ENCODE measurements at regions not wholly inside any gene's neighbourhood (a gene's known extent, or its start where the extent isn't known, plus 50 kb on each side); places are given as distances from the start of the nearest gene placed in this dataset.
"Not testable (repeated sequence)": the region's sequence is repeated elsewhere in the genome, so short reads cannot be mapped to it uniquely, and the experiment has no call there.

- Histone ChIP-seq H3K9me3 (no peaks in the 10 kb centered on the region), H3K4me3 (no peak overlapping the region), H3K36me3 (no peaks in the 10 kb centered on the region), H3K27me3 (no peaks in the 10 kb centered on the region), H3K4me1 (no peaks in the 10 kb centered on the region), H3K27ac (no peak overlapping the region)
- intact Hi-C loops (cut with DNase I), result no loop called here
- no peak for DNase-seq (ENCODE audit: low spot score in 2 of 2)
- TF ChIP-seq, protein P1, sequence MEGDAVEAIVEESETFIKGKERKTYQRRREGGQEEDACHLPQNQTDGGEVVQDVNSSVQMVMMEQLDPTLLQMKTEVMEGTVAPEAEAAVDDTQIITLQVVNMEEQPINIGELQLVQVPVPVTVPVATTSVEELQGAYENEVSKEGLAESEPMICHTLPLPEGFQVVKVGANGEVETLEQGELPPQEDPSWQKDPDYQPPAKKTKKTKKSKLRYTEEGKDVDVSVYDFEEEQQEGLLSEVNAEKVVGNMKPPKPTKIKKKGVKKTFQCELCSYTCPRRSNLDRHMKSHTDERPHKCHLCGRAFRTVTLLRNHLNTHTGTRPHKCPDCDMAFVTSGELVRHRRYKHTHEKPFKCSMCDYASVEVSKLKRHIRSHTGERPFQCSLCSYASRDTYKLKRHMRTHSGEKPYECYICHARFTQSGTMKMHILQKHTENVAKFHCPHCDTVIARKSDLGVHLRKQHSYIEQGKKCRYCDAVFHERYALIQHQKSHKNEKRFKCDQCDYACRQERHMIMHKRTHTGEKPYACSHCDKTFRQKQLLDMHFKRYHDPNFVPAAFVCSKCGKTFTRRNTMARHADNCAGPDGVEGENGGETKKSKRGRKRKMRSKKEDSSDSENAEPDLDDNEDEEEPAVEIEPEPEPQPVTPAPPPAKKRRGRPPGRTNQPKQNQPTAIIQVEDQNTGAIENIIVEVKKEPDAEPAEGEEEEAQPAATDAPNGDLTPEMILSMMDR (IDR thresholded peaks at IDR 0.05), result no peak
Measured at GRCh38 chr14:105978618-105979295, 452.4 kb downstream of the TMEM121 start.

- no peaks in the 10 kb centered on the region for H3K36me3 ChIP-seq
- TF ChIP-seq, protein P1 (IDR thresholded peaks at IDR 0.05), result no peak
- H3K27me3 ChIP-seq, result no peaks in the 10 kb centered on the region
- H3K27ac ChIP-seq, result no peak overlapping the region
- H3K4me3 ChIP-seq, result no peak overlapping the region
- no peak for DNase-seq (ENCODE audit: low spot score in 2 of 2)
- intact Hi-C loops (cut with DNase I), result no loop called here
- no peaks in the 10 kb centered on the region for H3K4me1 ChIP-seq
- H3K9me3 ChIP-seq, result no peaks in the 10 kb centered on the region
Measured at GRCh38 chr14:105979446-105979845, 453.1 kb downstream of the TMEM121 start.

GRCh38 chr14:105980224-105980623 is 453.8 kb downstream of the TMEM121 start:
- H3K36me3 ChIP-seq, result no peaks in the 10 kb centered on the region
- no peak for DNase-seq (ENCODE audit: low spot score in 2 of 2)
- H3K4me3 ChIP-seq, result no peak overlapping the region
- H3K27me3 ChIP-seq, result no peaks in the 10 kb centered on the region
- no peaks in the 10 kb centered on the region for H3K4me1 ChIP-seq
- H3K27ac ChIP-seq, result no peak overlapping the region
- no peaks in the 10 kb centered on the region for H3K9me3 ChIP-seq
- TF ChIP-seq, protein P1 (IDR thresholded peaks at IDR 0.05), result no peak
- intact Hi-C loops (cut with DNase I), result no loop called here

DNA sequence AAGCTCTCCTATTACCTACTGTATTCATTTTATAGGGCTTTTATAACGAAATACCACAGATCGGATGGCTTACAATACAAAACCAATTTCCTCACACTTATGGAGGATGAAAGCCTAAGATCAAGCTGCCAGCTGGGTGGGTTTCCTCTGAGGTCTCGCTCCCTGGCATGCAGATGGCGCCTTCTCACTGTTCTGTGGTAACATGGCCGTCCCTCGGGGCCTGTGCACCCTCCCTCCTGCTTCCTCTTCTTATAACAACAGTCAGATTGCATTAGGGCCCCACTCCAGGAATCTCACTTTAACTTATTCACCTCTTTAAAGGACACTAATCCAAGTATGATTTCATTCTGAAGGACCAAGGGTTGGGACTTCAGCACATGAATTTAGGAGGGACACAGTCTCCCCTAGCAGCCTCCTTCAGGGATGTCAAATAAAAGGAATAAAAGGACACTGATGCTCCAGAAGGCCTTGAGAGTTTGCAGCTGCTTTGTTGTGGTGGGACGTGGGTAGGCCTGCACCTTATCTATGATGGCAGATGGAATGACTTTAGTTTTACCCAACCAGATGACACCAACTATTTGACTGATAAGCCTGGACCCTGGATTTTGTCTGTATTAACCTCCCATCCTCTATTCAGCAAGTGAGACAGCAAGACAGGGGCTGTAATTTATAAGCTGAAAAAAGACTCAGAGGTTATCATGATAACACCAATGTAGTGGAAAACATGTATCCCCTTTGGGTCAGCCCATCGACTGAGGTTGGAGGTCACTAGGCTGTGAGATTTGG is 455.3 kb downstream of the TMEM121 start:
- H3K27ac ChIP-seq; intact Hi-C loops (cut with DNase I); DNase-seq (ENCODE audit: low spot score in 2 of 2); H3K27me3 ChIP-seq; H3K4me1 ChIP-seq; H3K9me3 ChIP-seq; H3K36me3 ChIP-seq; H3K4me3 ChIP-seq: not testable (repeated sequence)

- no peak for DNase-seq (ENCODE audit: low spot score in 2 of 2)
- TF ChIP-seq, protein P1 (IDR thresholded peaks at IDR 0.05), result no peak
- Histone ChIP-seq H3K36me3 (no peaks in the 10 kb centered on the region), H3K4me1 (no peaks in the 10 kb centered on the region), H3K9me3 (no peaks in the 10 kb centered on the region), H3K27me3 (no peaks in the 10 kb centered on the region), H3K4me3 (no peak overlapping the region), H3K27ac (no peak overlapping the region)
- intact Hi-C loops (cut with DNase I), result no loop called here
Measured at GRCh38 chr14:105982664-105983063, 456.3 kb downstream of the TMEM121 start.

DNA sequence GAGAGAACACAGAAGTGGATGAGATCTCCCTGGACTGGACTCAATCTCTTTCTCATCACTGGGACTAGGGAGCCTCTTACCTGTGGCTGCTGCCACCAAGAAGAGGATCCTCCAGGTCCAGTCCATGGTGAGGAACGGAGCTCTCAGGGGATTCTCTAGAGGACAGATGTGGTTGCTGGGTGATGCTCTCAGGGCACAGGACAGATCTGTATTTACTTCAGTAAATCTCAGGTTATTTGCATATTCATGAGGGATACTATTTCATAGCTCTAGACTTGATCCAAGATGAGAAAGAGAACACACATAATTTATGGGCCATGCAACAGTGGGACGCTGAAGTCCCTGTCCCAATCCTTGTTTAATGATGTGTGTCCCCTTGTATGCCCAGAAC is 460.5 kb downstream of the TMEM121 start:
- TF ChIP-seq, protein P1 (IDR thresholded peaks at IDR 0.05), result no peak
- DNase-seq (ENCODE audit: low spot score in 2 of 2), result no peak
- Histone ChIP-seq H3K36me3 (no peaks in the 10 kb centered on the region), H3K4me1 (no peaks in the 10 kb centered on the region), H3K4me3 (no peak overlapping the region), H3K27ac (no peak overlapping the region), H3K27me3 (no peaks in the 10 kb centered on the region), H3K9me3 (no peaks in the 10 kb centered on the region)
- intact Hi-C loops (cut with DNase I), result no loop called here

Measured in ascending aorta (tissue), 2 donors.